SK-N-MC (cell line): ENCODE measurements at regions not wholly inside any gene's neighbourhood (a gene's known extent, or its start where the extent isn't known, plus 50 kb on each side); places are given as distances from the start of the nearest gene placed in this dataset.
A peak's percentile ranks its signal among the peaks of the same experiment; 100 is the strongest.

Experiments
- DNase-seq: peaks from one replicate; pipeline ENCODE4 v3.0.0-alpha.2; 2011; ENCODE audit warnings: low read depth, low spot score
- H3K27ac ChIP-seq: fragments of 200-600 bp; sonication (generic); 2 replicates; pipeline ENCODE4 v1.5.1; 2016; ENCODE audit warnings: mixed run types
- H3K36me3 ChIP-seq: fragments of 200-600 bp; sonication (generic); 2 replicates; pipeline ENCODE4 v1.6.1; 2017; ENCODE audit warnings: antibody characterized with exemption, low read length, mixed read lengths; ENCODE audit not compliant: insufficient read depth
- H3K4me3 ChIP-seq: fragments of 200-600 bp; sonication (generic); 2 replicates; pipeline ENCODE4 v1.5.1; 2016
- H3K9ac ChIP-seq: fragments of 200-600 bp; sonication (generic); 2 replicates; pipeline ENCODE4 v1.8.0; 2017; ENCODE audit warnings: mixed run types, mixed read lengths; ENCODE audit not compliant: insufficient read length
- H3K9me3 ChIP-seq: fragments of 200-600 bp; sonication (generic); 2 replicates; pipeline ENCODE4 v1.6.1; 2017; ENCODE audit warnings: low read depth, mild to moderate bottlenecking, antibody characterized with exemption, low read length, moderate library complexity, mixed read lengths
- EZH2 ChIP-seq: fragments of 200-600 bp; sonication (generic); IDR thresholded peaks from one replicate; pipeline ENCODE4 v1.6.1; 2017; ENCODE audit warnings: antibody characterized with exemption
- FOXP2 ChIP-seq: optimal IDR thresholded peaks from 2 replicates; pipeline ENCODE3; 2011; ENCODE audit warnings: mild to moderate bottlenecking, moderate library complexity; ENCODE audit not compliant: insufficient read depth; ENCODE audit errors: extremely low read length, control extremely low read depth
- POLR2AphosphoS5 ChIP-seq: IDR thresholded peaks from 2 replicates; pipeline ENCODE4 v1.6.1; 2012; ENCODE audit warnings: mild to moderate bottlenecking, low read depth, low read length, borderline replicate concordance

DNA sequence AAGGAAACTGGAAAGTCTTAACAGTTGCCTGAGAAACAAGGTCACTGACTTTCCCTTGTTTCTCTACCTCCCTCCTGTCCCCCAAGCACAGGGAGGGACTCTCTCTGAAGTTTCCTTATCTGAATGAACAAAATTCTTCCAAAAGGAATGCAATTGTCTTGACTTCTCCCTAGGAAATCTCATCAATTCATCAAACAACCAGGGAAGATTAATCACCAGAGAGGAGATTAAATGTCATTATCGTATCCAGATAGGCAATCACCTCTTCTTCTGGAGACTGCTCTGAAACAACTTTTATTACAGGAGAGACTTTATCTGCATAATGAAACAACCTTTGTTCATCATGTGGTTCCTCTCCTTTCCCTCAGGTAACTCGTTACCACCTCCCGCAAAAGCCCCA lies 431.4 kb downstream of the SLC16A7 start:
- Histone ChIP-seq H3K4me3 (no peak overlapping the region), H3K9me3 (no peaks in the 10 kb centered on the region), H3K36me3 (no peaks in the 10 kb centered on the region), H3K27ac (no peak overlapping the region), H3K9ac (no peak overlapping the region)
- TF ChIP-seq EZH2 = no peak
- TF ChIP-seq POLR2AphosphoS5 = no peak
- TF ChIP-seq FOXP2 = no peak
- DNase-seq = no peak

- TF ChIP-seq FOXP2 (no peak), EZH2 (no peak), POLR2AphosphoS5 (no peak)
- no peak for DNase-seq
- H3K36me3 ChIP-seq = no peaks in the 10 kb centered on the region
- no peak overlapping the region for H3K9ac ChIP-seq
- H3K27ac ChIP-seq = no peak overlapping the region
- peaks cover 3% of the 10 kb centered on the region; the same call in 1 of the 2 replicates for H3K9me3 ChIP-seq
- no peak overlapping the region for H3K4me3 ChIP-seq
These were observed 438.3 kb downstream of the SLC16A7 start for GRCh38 chr12:60034147-60034546.

- no peak for TF ChIP-seq EZH2
- no peak overlapping the region for H3K27ac ChIP-seq
- H3K36me3 ChIP-seq = no peaks in the 10 kb centered on the region
- no peak for DNase-seq
- no peak overlapping the region for H3K9ac ChIP-seq
- peaks cover 3% of the 10 kb centered on the region; the same call in 1 of the 2 replicates for H3K9me3 ChIP-seq
- H3K4me3 ChIP-seq = no peak overlapping the region
These were observed 440.0 kb downstream of the SLC16A7 start for GRCh38 chr12:60035835-60036234.

DNA sequence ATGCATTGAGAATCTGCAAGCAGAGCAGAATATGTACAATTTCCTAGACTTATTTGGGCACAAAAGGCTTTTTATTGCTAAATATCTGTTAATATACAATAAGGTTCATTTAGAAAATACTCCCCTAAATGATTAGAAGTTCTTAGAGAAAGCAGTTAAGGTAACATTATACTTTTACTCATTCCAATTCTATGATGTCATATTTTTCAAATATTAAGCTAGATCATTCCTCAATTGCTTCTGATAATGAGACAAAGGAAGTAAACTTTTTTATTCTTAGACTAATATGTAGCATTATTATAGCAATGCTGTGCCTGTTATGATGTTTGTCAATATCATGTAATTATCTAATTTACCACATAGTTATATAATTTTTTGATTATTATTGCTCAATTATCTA lies 447.0 kb downstream of the SLC16A7 start:
- Histone ChIP-seq H3K9ac (peak overlapping the region; percentile 11), H3K4me3 (peak overlapping the region; percentile 44; the same call in 1 of the 2 replicates), H3K27ac (peak overlapping the region; percentile 69; the same call in 1 of the 2 replicates), H3K36me3 (no peaks in the 10 kb centered on the region), H3K9me3 (no peaks in the 10 kb centered on the region)
- no peak for DNase-seq
- no peak for TF ChIP-seq FOXP2
- no peak for TF ChIP-seq EZH2
- TF ChIP-seq POLR2AphosphoS5 = no peak

GRCh38 chr12:60043236-60043635 lies 447.4 kb downstream of the SLC16A7 start:
- peak overlapping the region; percentile 44 for H3K4me3 ChIP-seq
- H3K27ac ChIP-seq = peak overlapping the region; percentile 69
- H3K9ac ChIP-seq = peak overlapping the region; percentile 11
- TF ChIP-seq EZH2 (no peak), FOXP2 (no peak), POLR2AphosphoS5 (no peak)
- H3K36me3 ChIP-seq = no peaks in the 10 kb centered on the region
- no peaks in the 10 kb centered on the region for H3K9me3 ChIP-seq
- DNase-seq = no peak

- Histone ChIP-seq H3K9me3 (no peaks in the 10 kb centered on the region), H3K27ac (no peak overlapping the region), H3K9ac (no peak overlapping the region), H3K36me3 (no peaks in the 10 kb centered on the region), H3K4me3 (no peak overlapping the region)
- TF ChIP-seq POLR2AphosphoS5 (no peak), EZH2 (no peak), FOXP2 (no peak)
- DNase-seq = no peak
These were observed 456.7 kb downstream of the SLC16A7 start for GRCh38 chr12:60052483-60052882.

GRCh38 chr12:60059180-60059579 lies 463.4 kb downstream of the SLC16A7 start:
- no peaks in the 10 kb centered on the region for H3K36me3 ChIP-seq
- TF ChIP-seq POLR2AphosphoS5 (no peak), FOXP2 (no peak), EZH2 (no peak)
- H3K9me3 ChIP-seq = no peaks in the 10 kb centered on the region
- no peak overlapping the region for H3K4me3 ChIP-seq
- no peak for DNase-seq
- no peak overlapping the region for H3K27ac ChIP-seq
- no peak overlapping the region for H3K9ac ChIP-seq

DNA sequence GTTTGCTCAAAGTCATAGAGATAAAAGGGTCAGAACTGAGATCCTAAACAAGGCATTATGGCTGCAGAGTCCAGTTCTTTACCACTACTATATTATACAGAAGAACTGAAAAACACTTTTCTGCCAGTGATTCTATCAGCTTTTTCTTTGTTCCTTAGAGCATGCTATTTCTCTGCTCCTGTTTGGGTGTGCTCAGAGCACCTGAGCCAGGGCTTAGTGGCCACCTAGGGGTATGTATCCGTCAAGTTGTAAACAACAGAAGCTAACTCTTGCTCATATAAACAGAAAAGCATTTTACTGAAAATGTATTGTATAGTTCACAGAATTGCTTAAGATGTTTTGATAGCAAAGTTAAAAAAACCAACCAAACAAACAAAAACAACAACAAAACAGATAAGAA lies 470.8 kb downstream of the SLC16A7 start:
- H3K9me3 ChIP-seq = no peaks in the 10 kb centered on the region
- DNase-seq = no peak
- H3K36me3 ChIP-seq = no peaks in the 10 kb centered on the region
- no peak for TF ChIP-seq EZH2
- no peak for TF ChIP-seq FOXP2
- TF ChIP-seq POLR2AphosphoS5 = no peak
- H3K4me3 ChIP-seq = no peak overlapping the region
- no peak overlapping the region for H3K9ac ChIP-seq
- no peak overlapping the region for H3K27ac ChIP-seq

DNA sequence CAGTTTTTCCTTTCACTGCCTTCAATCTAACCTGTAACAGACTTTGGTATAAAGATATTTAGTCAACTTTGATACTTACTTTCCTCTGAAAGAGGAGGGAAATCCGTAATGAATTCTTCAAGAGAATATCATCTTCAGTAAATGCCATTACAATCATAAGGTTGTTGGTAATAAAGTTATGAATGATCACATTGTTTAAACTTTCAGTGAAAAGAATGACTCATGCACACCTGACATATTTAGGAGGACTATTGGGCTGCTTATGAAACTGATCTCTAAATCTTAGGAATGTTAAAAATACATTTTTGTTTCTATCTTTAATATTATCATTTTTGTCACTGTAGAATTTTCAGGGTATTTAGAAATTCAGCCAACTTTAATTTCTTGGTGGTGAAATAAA lies 474.7 kb downstream of the SLC16A7 start:
- H3K4me3 ChIP-seq = no peak overlapping the region
- H3K27ac ChIP-seq = no peak overlapping the region
- no peak for TF ChIP-seq POLR2AphosphoS5
- no peak for TF ChIP-seq EZH2
- no peak for TF ChIP-seq FOXP2
- DNase-seq = no peak
- no peaks in the 10 kb centered on the region for H3K36me3 ChIP-seq
- H3K9me3 ChIP-seq = no peaks in the 10 kb centered on the region
- H3K9ac ChIP-seq = no peak overlapping the region
